Stimulated activated CD8-positive, alpha-beta memory T cell treated with anti-CD3 and anti-CD28 coated beads, Interleukin-4, amount 100 ng/mL, for 24 hours (primary cell): ENCODE measurements at regions not wholly inside any gene's neighbourhood (a gene's known extent, or its start where the extent isn't known, plus 50 kb on each side); places are given as distances from the start of the nearest gene placed in this dataset.

Experiments
- DNase-seq: peaks from one replicate; pipeline ENCODE4 v3.0.0-alpha.2; 2020; ENCODE audit warnings: low read depth

- DNase-seq, result no peak
These were observed 77.4 kb upstream of the DOCK9 start for GRCh38 chr13:99055281-99055680.

- no peak for DNase-seq
These were observed 77.9 kb upstream of the DOCK9 start for GRCh38 chr13:99055735-99056134.

- no peak for DNase-seq
These were observed 78.6 kb upstream of the DOCK9 start for GRCh38 chr13:99056381-99057014.

GRCh38 chr13:99057310-99057975, 79.6 kb upstream of the DOCK9 start:
- no peak for DNase-seq

GRCh38 chr13:99058527-99059495, 80.9 kb upstream of the DOCK9 start:
- no peak for DNase-seq

- no peak for DNase-seq
These were observed 81.7 kb upstream of the DOCK9 start for GRCh38 chr13:99059498-99060075.

- DNase-seq, result no peak
These were observed 83.5 kb upstream of the DOCK9 start for GRCh38 chr13:99061411-99061810.

GRCh38 chr13:99062593-99062992, 84.7 kb upstream of the DOCK9 start:
- no peak for DNase-seq

- DNase-seq, result no peak
These were observed 85.3 kb upstream of the DOCK9 start for GRCh38 chr13:99063178-99063577.

- DNase-seq, result no peak
These were observed 86.1 kb upstream of the DOCK9 start for GRCh38 chr13:99063952-99064351.

GRCh38 chr13:99064624-99065234, 86.9 kb upstream of the DOCK9 start:
- DNase-seq, result no peak

GRCh38 chr13:99065235-99066015, 87.6 kb upstream of the DOCK9 start:
- DNase-seq, result no peak

GRCh38 chr13:99066219-99066618, 88.4 kb upstream of the DOCK9 start:
- DNase-seq, result no peak

GRCh38 chr13:99067159-99067985, 89.5 kb upstream of the DOCK9 start:
- DNase-seq, result no peak

GRCh38 chr13:99071211-99071610, 93.3 kb upstream of the DOCK9 start:
- DNase-seq, result no peak

- no peak for DNase-seq
These were observed 93.8 kb upstream of the DOCK9 start for GRCh38 chr13:99071666-99072065.

GRCh38 chr13:99072356-99072755, 94.5 kb upstream of the DOCK9 start:
- no peak for DNase-seq

- no peak for DNase-seq
These were observed 95.1 kb upstream of the DOCK9 start for GRCh38 chr13:99072941-99073340.

- DNase-seq, result no peak
These were observed 96.8 kb upstream of the DOCK9 start for GRCh38 chr13:99074693-99075092.
